MG63 (cell line): ENCODE measurements at regions not wholly inside any gene's neighbourhood (a gene's known extent, or its start where the extent isn't known, plus 50 kb on each side); places are given as distances from the start of the nearest gene placed in this dataset.
"Not testable (repeated sequence)": the region's sequence is repeated elsewhere in the genome, so short reads cannot be mapped to it uniquely, and the experiment has no call there.

Experiments
- DNase-seq: peaks from one replicate; pipeline ENCODE4 v3.0.0-alpha.2; 2020
- H3K27me3 ChIP-seq: fragments of 250-450 bp; sonication (Bioruptor Pico); 2 replicates; pipeline ENCODE4 v1.5.1; 2020; ENCODE audit warnings: mild to moderate bottlenecking, moderate library complexity
- H3K36me3 ChIP-seq: fragments of 250-450 bp; sonication (Bioruptor Pico); 2 replicates; pipeline ENCODE4 v1.5.1; 2020; ENCODE audit warnings: mild to moderate bottlenecking, moderate library complexity
- H3K4me3 ChIP-seq: fragments of 250-450 bp; sonication (Bioruptor Pico); 2 replicates; pipeline ENCODE4 v1.5.1; 2020; ENCODE audit warnings: mild to moderate bottlenecking, moderate library complexity
- H3K9me3 ChIP-seq: fragments of 250-450 bp; sonication (Bioruptor Pico); 2 replicates; pipeline ENCODE4 v1.5.1; 2020; ENCODE audit warnings: mild to moderate bottlenecking, moderate library complexity

GRCh38 chr2:94576486-94576885 lies 294.7 kb upstream of the TEKT4 start:
- H3K36me3 ChIP-seq, H3K9me3 ChIP-seq, H3K27me3 ChIP-seq, H3K4me3 ChIP-seq, DNase-seq: not testable (repeated sequence)

GRCh38 chr2:94577160-94577559 lies 294.1 kb upstream of the TEKT4 start:
- not testable (repeated sequence) for H3K36me3 ChIP-seq, DNase-seq, H3K27me3 ChIP-seq, H3K4me3 ChIP-seq, H3K9me3 ChIP-seq

GRCh38 chr2:94579221-94579620 lies 292.0 kb upstream of the TEKT4 start:
- DNase-seq, H3K4me3 ChIP-seq, H3K36me3 ChIP-seq, H3K9me3 ChIP-seq, H3K27me3 ChIP-seq: not testable (repeated sequence)

GRCh38 chr2:94583081-94583723 lies 288.0 kb upstream of the TEKT4 start:
- H3K4me3 ChIP-seq, H3K27me3 ChIP-seq, H3K9me3 ChIP-seq, H3K36me3 ChIP-seq: not testable (repeated sequence)
- DNase-seq, result peak; percentile 26

- not testable (repeated sequence) for H3K36me3 ChIP-seq, H3K27me3 ChIP-seq, H3K4me3 ChIP-seq, H3K9me3 ChIP-seq
- peak; percentile 33 for DNase-seq
These were observed 286.7 kb upstream of the TEKT4 start for GRCh38 chr2:94584569-94584968.

GRCh38 chr2:94586032-94586982 lies 284.9 kb upstream of the TEKT4 start:
- not testable (repeated sequence) for H3K4me3 ChIP-seq, H3K36me3 ChIP-seq, H3K9me3 ChIP-seq, H3K27me3 ChIP-seq
- DNase-seq, result peak; percentile 42

- not testable (repeated sequence) for H3K9me3 ChIP-seq, DNase-seq, H3K27me3 ChIP-seq, H3K4me3 ChIP-seq, H3K36me3 ChIP-seq
These were observed 284.2 kb upstream of the TEKT4 start for GRCh38 chr2:94587042-94587441.

- not testable (repeated sequence) for H3K9me3 ChIP-seq, H3K27me3 ChIP-seq, H3K4me3 ChIP-seq, H3K36me3 ChIP-seq, DNase-seq
These were observed 277.0 kb upstream of the TEKT4 start for GRCh38 chr2:94594019-94594836.

- not testable (repeated sequence) for DNase-seq
These were observed 275.3 kb upstream of the TEKT4 start for GRCh38 chr2:94595956-94596355.

GRCh38 chr2:94598075-94598713 lies 273.0 kb upstream of the TEKT4 start:
- peak; percentile 73 for DNase-seq
- H3K4me3 ChIP-seq, H3K27me3 ChIP-seq, H3K36me3 ChIP-seq, H3K9me3 ChIP-seq: not testable (repeated sequence)

More at GRCh38 chr2:94595956-94596355, 275.3 kb upstream of the TEKT4 start:
- H3K9me3 ChIP-seq, H3K4me3 ChIP-seq, H3K36me3 ChIP-seq, H3K27me3 ChIP-seq: not testable (repeated sequence)

- not testable (repeated sequence) for H3K27me3 ChIP-seq, DNase-seq, H3K9me3 ChIP-seq, H3K4me3 ChIP-seq, H3K36me3 ChIP-seq
These were observed 270.3 kb upstream of the TEKT4 start for GRCh38 chr2:94600929-94601328.

- DNase-seq, result no peak
- Histone ChIP-seq H3K9me3 (no peaks in the 10 kb centered on the region), H3K36me3 (no peaks in the 10 kb centered on the region), H3K4me3 (no peak overlapping the region), H3K27me3 (no peaks in the 10 kb centered on the region)
These were observed 268.8 kb upstream of the TEKT4 start for GRCh38 chr2:94602466-94602865.

- peak; percentile 40 for DNase-seq
- peak overlapping the region; percentile 16; the same call in 1 of the 2 replicates for H3K4me3 ChIP-seq
- H3K27me3 ChIP-seq, result no peaks in the 10 kb centered on the region
- no peaks in the 10 kb centered on the region for H3K9me3 ChIP-seq
- H3K36me3 ChIP-seq, result no peaks in the 10 kb centered on the region
These were observed 249.1 kb upstream of the TEKT4 start for GRCh38 chr2:94622113-94622618.

- H3K9me3 ChIP-seq, DNase-seq, H3K4me3 ChIP-seq, H3K27me3 ChIP-seq, H3K36me3 ChIP-seq: not testable (repeated sequence)
These were observed 242.3 kb upstream of the TEKT4 start for GRCh38 chr2:94628953-94629352.

- H3K36me3 ChIP-seq, H3K27me3 ChIP-seq, DNase-seq, H3K4me3 ChIP-seq, H3K9me3 ChIP-seq: not testable (repeated sequence)
These were observed 229.8 kb upstream of the TEKT4 start for GRCh38 chr2:94641397-94641796.

GRCh38 chr2:94652131-94652530 lies 219.1 kb upstream of the TEKT4 start:
- not testable (repeated sequence) for DNase-seq, H3K4me3 ChIP-seq, H3K27me3 ChIP-seq, H3K36me3 ChIP-seq, H3K9me3 ChIP-seq

GRCh38 chr2:94669858-94670257 lies 201.4 kb upstream of the TEKT4 start:
- H3K27me3 ChIP-seq, H3K4me3 ChIP-seq, H3K9me3 ChIP-seq, DNase-seq, H3K36me3 ChIP-seq: not testable (repeated sequence)
